Endothelial cell of umbilical vein (primary cell): ENCODE measurements at regions not wholly inside any gene's neighbourhood (a gene's known extent, or its start where the extent isn't known, plus 50 kb on each side); places are given as distances from the start of the nearest gene placed in this dataset.

ENCODE experiments used
- GATA2 ChIP-seq: IDR thresholded peaks from 2 replicates; pipeline ENCODE4 v1.7.0; 2011; ENCODE audit warnings: low read depth, mild to moderate bottlenecking, moderate library complexity, mixed read lengths, low read length; ENCODE audit not compliant: insufficient read length, insufficient read depth
- MAX ChIP-seq: IDR thresholded peaks from 2 replicates; pipeline ENCODE4 v1.6.1; 2011; ENCODE audit not compliant: insufficient read depth, insufficient read length

GRCh38 chr10:2631557-2632205 is 435.7 kb upstream of the PFKP start:
- no peak for TF ChIP-seq MAX
- no peak for TF ChIP-seq GATA2
